Vagina (tissue), 2 donors: ENCODE measurements at regions not wholly inside any gene's neighbourhood (a gene's known extent, or its start where the extent isn't known, plus 50 kb on each side); places are given as distances from the start of the nearest gene placed in this dataset.

Source experiments
- DNase-seq, 2 donors: peaks; one replicate each; pipeline ENCODE4 v3.0.0-alpha.2; 2017; ENCODE audit errors: extremely low spot score in 2 of 2
- H3K27ac ChIP-seq: fragments of 200-600 bp; sonication (generic); one replicate; pipeline ENCODE4 v1.5.1; 2019
- H3K27me3 ChIP-seq: fragments of 200-600 bp; sonication (generic); one replicate; pipeline ENCODE4 v1.5.1; 2019
- H3K36me3 ChIP-seq, 2 donors: fragments of 200-600 bp; sonication (generic); one replicate each; pipeline ENCODE4 v1.5.1; 2017 to 2019
- H3K4me1 ChIP-seq: fragments of 200-600 bp; sonication (generic); one replicate; pipeline ENCODE4 v1.5.1; 2019
- H3K4me3 ChIP-seq, 2 donors: fragments of 200-600 bp; sonication (generic); 1 replicate in 1 of 2; 2 replicates in 1 of 2; pipeline ENCODE4 v1.5.1; 2016 to 2019
- H3K9me3 ChIP-seq: fragments of 200-600 bp; sonication (generic); one replicate; pipeline ENCODE4 v1.5.1; 2019
- CTCF ChIP-seq, 3 experiments: fragments of 450-650 bp in 2 of 3; fragments of 200-600 bp in 1 of 3; sonication (generic) in 1 of 3; IDR thresholded peaks; one replicate each; pipeline ENCODE4 v1.5.1; 2017 to 2019; ENCODE audit warnings: antibody characterized with exemption in 3 of 3, mild to moderate bottlenecking in 2 of 3, moderate library complexity in 2 of 3
- POLR2A ChIP-seq, 2 donors: fragments of 450-650 bp; IDR thresholded peaks; one replicate each; pipeline ENCODE4 v1.6.1; 2017; ENCODE audit warnings: antibody characterized with exemption in 2 of 2, mild to moderate bottlenecking in 2 of 2, moderate library complexity in 2 of 2
- POLR2AphosphoS5 ChIP-seq, 2 donors: sonication (generic); formaldehyde crosslinking; IDR thresholded peaks; one replicate each; pipeline ENCODE4 v1.9.0; 2017; ENCODE audit warnings: antibody characterized with exemption in 2 of 2, mild to moderate bottlenecking in 2 of 2, low read depth in 1 of 2; ENCODE audit not compliant: insufficient read depth in 1 of 2
- intact Hi-C: fragments of 100-400 bp; cut with DNase I; formaldehyde crosslinking; loops from one replicate; pipeline ENCODE4 v1.15.1; 2023

DNA sequence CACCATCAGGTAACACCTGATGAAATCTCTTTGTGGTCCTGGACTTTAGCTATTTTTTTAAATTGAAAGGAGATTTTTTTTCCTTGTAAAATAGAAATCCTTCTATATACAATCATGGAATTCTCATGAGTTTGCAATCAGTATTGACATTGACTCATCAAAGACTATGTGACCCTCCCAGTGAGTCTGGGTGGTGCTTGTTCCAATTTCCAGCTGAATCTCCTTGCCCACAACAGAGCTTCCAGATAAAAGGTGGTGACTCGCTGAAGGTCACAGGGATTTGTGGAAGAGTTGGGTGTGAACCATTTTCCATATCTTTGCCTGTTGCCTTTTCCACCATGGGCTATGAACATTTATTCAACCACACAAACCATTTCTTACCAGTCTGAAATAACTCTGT, 486.6 kb downstream of the AJAP1 start:
- H3K36me3 ChIP-seq, result no peaks in the 10 kb centered on the region
- H3K27ac ChIP-seq, result no peak overlapping the region
- no peaks in the 10 kb centered on the region for H3K9me3 ChIP-seq
- DNase-seq, result no peak
- intact Hi-C loops, result no loop called here
- H3K27me3 ChIP-seq, result no peaks in the 10 kb centered on the region
- no peak overlapping the region for H3K4me3 ChIP-seq
- H3K4me1 ChIP-seq, result no peaks in the 10 kb centered on the region
- TF ChIP-seq POLR2AphosphoS5 (IDR thresholded peaks at IDR 0.05; ENCODE audit: insufficient read depth in 1 of 2, low read depth in 1 of 2) (no peak), POLR2A (IDR thresholded peaks at IDR 0.05) (no peak), CTCF (IDR thresholded peaks at IDR 0.05) (no peak)

GRCh38 chr1:5140136-5140535, 485.7 kb downstream of the AJAP1 start:
- no peaks in the 10 kb centered on the region for H3K36me3 ChIP-seq
- intact Hi-C loops, result no loop called here
- no peaks in the 10 kb centered on the region for H3K9me3 ChIP-seq
- no peak overlapping the region for H3K4me3 ChIP-seq
- no peak overlapping the region for H3K27ac ChIP-seq
- no peaks in the 10 kb centered on the region for H3K27me3 ChIP-seq
- no peaks in the 10 kb centered on the region for H3K4me1 ChIP-seq
- no peak for DNase-seq
- TF ChIP-seq POLR2A (IDR thresholded peaks at IDR 0.05), result no peak
- no peak for TF ChIP-seq POLR2AphosphoS5 (IDR thresholded peaks at IDR 0.05; ENCODE audit: insufficient read depth in 1 of 2, low read depth in 1 of 2)
- TF ChIP-seq CTCF (IDR thresholded peaks at IDR 0.05), result no peak

DNA sequence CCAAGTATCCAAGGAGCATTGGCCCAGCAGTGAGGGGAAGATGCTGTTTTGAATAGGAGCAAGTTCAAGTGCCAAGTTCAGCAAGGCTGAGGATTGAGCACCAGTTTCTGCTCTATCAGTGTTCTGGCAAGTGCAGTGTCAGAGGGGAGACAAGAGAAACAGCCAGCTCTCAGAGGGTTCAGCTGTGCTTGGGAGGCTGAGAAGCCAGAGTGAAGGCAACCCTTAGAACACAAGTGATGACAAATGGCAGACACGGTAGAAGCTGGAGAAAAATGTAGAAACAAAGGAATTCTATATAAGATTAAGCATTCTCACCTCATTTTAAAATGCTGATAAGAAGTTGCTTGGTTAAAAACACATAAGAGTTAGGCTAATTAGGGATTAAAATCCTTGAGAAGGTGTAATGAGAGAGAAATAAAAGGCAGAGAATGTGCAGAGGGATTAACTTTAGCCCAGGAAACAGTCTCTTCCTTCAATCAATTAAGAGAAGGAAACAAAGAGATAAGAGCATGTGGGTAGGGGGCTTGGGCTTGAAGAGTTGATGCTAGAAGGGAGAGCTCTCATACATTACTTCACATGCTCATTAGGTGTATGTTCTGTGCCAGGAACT, 475.4 kb downstream of the AJAP1 start:
- Histone ChIP-seq H3K4me3 (no peak overlapping the region), H3K27me3 (no peaks in the 10 kb centered on the region), H3K36me3 (no peaks in the 10 kb centered on the region), H3K27ac (no peak overlapping the region), H3K4me1 (no peaks in the 10 kb centered on the region), H3K9me3 (no peaks in the 10 kb centered on the region)
- DNase-seq, result no peak
- intact Hi-C loops, result no loop called here
- no peak for TF ChIP-seq POLR2AphosphoS5 (IDR thresholded peaks at IDR 0.05; ENCODE audit: insufficient read depth in 1 of 2, low read depth in 1 of 2)

GRCh38 chr1:5125208-5125607, 470.8 kb downstream of the AJAP1 start:
- H3K27me3 ChIP-seq, result no peaks in the 10 kb centered on the region
- H3K4me3 ChIP-seq, result no peak overlapping the region
- no peak overlapping the region for H3K27ac ChIP-seq
- intact Hi-C loops, result no loop called here
- H3K4me1 ChIP-seq, result no peaks in the 10 kb centered on the region
- no peak for DNase-seq
- no peaks in the 10 kb centered on the region for H3K36me3 ChIP-seq
- no peaks in the 10 kb centered on the region for H3K9me3 ChIP-seq
- no peak for TF ChIP-seq POLR2A (IDR thresholded peaks at IDR 0.05)
- TF ChIP-seq POLR2AphosphoS5 (IDR thresholded peaks at IDR 0.05; ENCODE audit: insufficient read depth in 1 of 2, low read depth in 1 of 2), result no peak
- TF ChIP-seq CTCF (IDR thresholded peaks at IDR 0.05), result no peak

DNA sequence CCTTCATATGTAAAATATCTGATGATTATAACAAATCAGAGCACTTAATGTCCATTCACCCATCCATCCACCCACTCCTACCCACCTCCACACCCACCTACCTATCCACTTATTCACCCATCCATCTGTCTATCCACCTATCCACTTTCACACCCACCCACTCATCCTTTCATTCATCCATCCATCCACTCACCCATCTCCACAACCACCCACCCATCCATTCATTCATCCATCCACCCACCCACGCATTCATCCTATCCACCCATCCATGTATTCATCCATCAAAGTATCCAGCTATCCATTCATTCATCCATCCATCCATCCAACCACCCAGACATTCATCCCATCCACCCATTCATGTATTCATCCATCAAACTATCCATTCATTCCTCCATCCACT, 466.1 kb downstream of the AJAP1 start:
- no peaks in the 10 kb centered on the region for H3K27me3 ChIP-seq
- no peaks in the 10 kb centered on the region for H3K9me3 ChIP-seq
- H3K4me3 ChIP-seq, result no peak overlapping the region
- intact Hi-C loops, result no loop called here
- H3K4me1 ChIP-seq, result no peaks in the 10 kb centered on the region
- TF ChIP-seq POLR2AphosphoS5 (IDR thresholded peaks at IDR 0.05; ENCODE audit: insufficient read depth in 1 of 2, low read depth in 1 of 2), result no peak
- no peak for TF ChIP-seq POLR2A (IDR thresholded peaks at IDR 0.05)
- TF ChIP-seq CTCF (IDR thresholded peaks at IDR 0.05), result no peak
- H3K27ac ChIP-seq, result no peak overlapping the region
- no peaks in the 10 kb centered on the region for H3K36me3 ChIP-seq
- DNase-seq, result no peak
